Liver (tissue), 8 donors: ENCODE measurements at regions not wholly inside any gene's neighbourhood (a gene's known extent, or its start where the extent isn't known, plus 50 kb on each side); places are given as distances from the start of the nearest gene placed in this dataset.

Source experiments
- DNase-seq: peaks from one replicate; pipeline ENCODE4 v3.0.0-alpha.2; 2017; ENCODE audit warnings: low spot score
- H3K27ac ChIP-seq, 2 donors: one replicate each; pipeline ENCODE4 v1.7.0; 2013; ENCODE audit warnings: inconsistent platforms in 2 of 2, low read length in 2 of 2, control low read depth in 1 of 2, low read depth in 1 of 2, mild to moderate bottlenecking in 1 of 2
- H3K27me3 ChIP-seq, 4 donors: one replicate each; pipeline versions ENCODE4 v1.6.1 to v1.7.0; 2013; ENCODE audit warnings: low read length in 3 of 4, inconsistent platforms in 1 of 4, mild to moderate bottlenecking in 1 of 4, moderate library complexity in 1 of 4; ENCODE audit not compliant: control insufficient read depth in 4 of 4, insufficient read depth in 4 of 4
- H3K36me3 ChIP-seq, 4 donors: one replicate each; pipeline versions ENCODE4 v1.6.1 to v1.7.0; 2013; ENCODE audit warnings: low read length in 3 of 4, mild to moderate bottlenecking in 3 of 4, low read depth in 1 of 4, moderate library complexity in 1 of 4; ENCODE audit not compliant: control insufficient read depth in 4 of 4, insufficient read depth in 3 of 4
- H3K4me1 ChIP-seq, 4 donors: one replicate each; pipeline versions ENCODE4 v1.6.1 to v1.7.0; 2013; ENCODE audit warnings: low read length in 3 of 4, mild to moderate bottlenecking in 3 of 4, moderate library complexity in 1 of 4; ENCODE audit not compliant: control insufficient read depth in 4 of 4, insufficient read depth in 4 of 4
- H3K4me3 ChIP-seq, 3 donors: one replicate each; pipeline versions ENCODE4 v1.6.1 to v1.7.0; 2013; ENCODE audit warnings: low read length in 3 of 3, control low read depth in 1 of 3, low read depth in 1 of 3, mild to moderate bottlenecking in 1 of 3
- H3K9ac ChIP-seq, 2 donors: one replicate each; pipeline ENCODE4 v1.7.0; 2013; ENCODE audit warnings: low read length in 2 of 2, mild to moderate bottlenecking in 2 of 2, moderate library complexity in 2 of 2, control low read depth in 1 of 2, low read depth in 1 of 2
- H3K9me3 ChIP-seq, 4 donors: one replicate each; pipeline versions ENCODE4 v1.6.1 to v1.7.0; 2013; ENCODE audit warnings: low read length in 3 of 4; ENCODE audit not compliant: control insufficient read depth in 4 of 4
- EGR1 ChIP-seq, 2 donors: IDR thresholded peaks; 2 replicates each; pipeline ENCODE4 v1.6.1; 2016 to 2018; ENCODE audit warnings: antibody characterized with exemption in 2 of 2, low read depth in 2 of 2
- FOXA1 ChIP-seq: IDR thresholded peaks from 2 replicates; pipeline ENCODE4 v1.6.1; 2016; ENCODE audit warnings: antibody characterized with exemption
- FOXA2 ChIP-seq: IDR thresholded peaks from 2 replicates; pipeline ENCODE4 v1.6.1; 2016; ENCODE audit warnings: antibody characterized with exemption
- GABPA ChIP-seq, 2 donors: IDR thresholded peaks in 1 of 2; conservative IDR thresholded peaks in 1 of 2; 2 replicates each; pipeline ENCODE4 v1.6.1; 2016; ENCODE audit warnings: antibody characterized with exemption in 2 of 2, mild to moderate bottlenecking in 1 of 2, moderate library complexity in 1 of 2
- HNF4A ChIP-seq, 2 donors: conservative IDR thresholded peaks; 2 replicates each; pipeline ENCODE4 v1.6.1; 2016; ENCODE audit warnings: antibody characterized with exemption in 2 of 2, mild to moderate bottlenecking in 2 of 2
- HNF4G ChIP-seq: IDR thresholded peaks from 2 replicates; pipeline ENCODE4 v1.6.1; 2016; ENCODE audit warnings: antibody characterized with exemption
- JUND ChIP-seq, 2 donors: IDR thresholded peaks; 2 replicates each; pipeline ENCODE4 v1.6.1; 2016; ENCODE audit warnings: antibody characterized with exemption in 2 of 2
- MAX ChIP-seq: IDR thresholded peaks from 2 replicates; pipeline ENCODE4 v1.6.1; 2016; ENCODE audit warnings: antibody characterized with exemption
- NR2F2 ChIP-seq: IDR thresholded peaks from 2 replicates; pipeline ENCODE4 v1.6.1; 2016; ENCODE audit warnings: antibody characterized with exemption
- RAD21 ChIP-seq, 2 donors: IDR thresholded peaks; 2 replicates each; pipeline ENCODE4 v1.6.1; 2016; ENCODE audit warnings: antibody characterized with exemption in 2 of 2, mild to moderate bottlenecking in 2 of 2
- REST ChIP-seq: IDR thresholded peaks from 2 replicates; pipeline ENCODE4 v1.6.1; 2016; ENCODE audit warnings: antibody characterized with exemption, mild to moderate bottlenecking
- SP1 ChIP-seq: IDR thresholded peaks from 2 replicates; pipeline ENCODE4 v1.6.1; 2018; ENCODE audit warnings: antibody characterized with exemption, mild to moderate bottlenecking
- YY1 ChIP-seq: IDR thresholded peaks from 2 replicates; pipeline ENCODE4 v1.6.1; 2016; ENCODE audit warnings: antibody characterized with exemption, mild to moderate bottlenecking
- WGBS: extraction: QIAGEN DNeasy Blood & Tissue Kit; methylation state at CpG from one replicate; pipeline ENCODE4 v1.1.7; 2013; 5-methylcytosine and 5-hydroxymethylcytosine counted together
- TF ChIP-seq, protein P1 (sequence below): IDR thresholded peaks from 2 replicates; pipeline ENCODE4 v1.6.1; 2016; ENCODE audit warnings: antibody characterized with exemption
- TF ChIP-seq, protein P2 (sequence below): fragments of 150-350 bp; IDR thresholded peaks from 2 replicates; pipeline ENCODE4 v1.5.1; 2017; ENCODE audit warnings: improper control_type of control experiment, low read depth, low read length; ENCODE audit not compliant: missing input control
- donor health status: healthy.
- donor health status: healthy.
- donor health status: healthy.
- donor health status: healthy.
- donor health status: healthy.

DNA sequence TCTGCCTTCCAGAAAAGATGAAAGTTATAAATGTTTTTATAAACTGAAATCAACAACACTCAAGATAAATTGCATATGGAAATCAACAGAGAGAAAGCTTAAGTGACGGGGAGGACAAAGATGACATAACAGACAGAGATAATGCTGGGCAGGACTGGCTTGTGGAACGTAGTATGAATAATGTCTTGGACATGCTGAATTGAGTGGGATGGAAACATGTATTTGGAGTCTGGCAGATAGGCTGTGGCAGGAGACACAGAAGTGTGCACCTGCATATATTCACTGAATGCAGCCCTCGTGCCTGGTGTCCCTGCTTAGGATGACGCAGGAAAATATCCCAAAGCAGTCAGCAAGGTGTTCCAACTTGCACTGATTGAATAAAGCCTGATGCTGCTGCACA lies 318.2 kb downstream of the CBLN2 start:
- TF ChIP-seq FOXA1 (no peak), MAX (no peak), RAD21 (IDR thresholded peaks at IDR 0.05) (no peak), REST (no peak), HNF4G (no peak), NR2F2 (no peak), FOXA2 (no peak), HNF4A (conservative IDR thresholded peaks at IDR 0.05) (no peak), JUND (IDR thresholded peaks at IDR 0.05) (no peak), YY1 (no peak), EGR1 (IDR thresholded peaks at IDR 0.05; ENCODE audit: low read depth in 2 of 2) (no peak), GABPA (IDR thresholded peaks at IDR 0.05 in 1 of 2, conservative IDR thresholded peaks at IDR 0.05 in 1 of 2) (no peak)
- TF ChIP-seq, protein P1, sequence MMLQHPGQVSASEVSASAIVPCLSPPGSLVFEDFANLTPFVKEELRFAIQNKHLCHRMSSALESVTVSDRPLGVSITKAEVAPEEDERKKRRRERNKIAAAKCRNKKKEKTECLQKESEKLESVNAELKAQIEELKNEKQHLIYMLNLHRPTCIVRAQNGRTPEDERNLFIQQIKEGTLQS: no peak
- TF ChIP-seq, protein P2, sequence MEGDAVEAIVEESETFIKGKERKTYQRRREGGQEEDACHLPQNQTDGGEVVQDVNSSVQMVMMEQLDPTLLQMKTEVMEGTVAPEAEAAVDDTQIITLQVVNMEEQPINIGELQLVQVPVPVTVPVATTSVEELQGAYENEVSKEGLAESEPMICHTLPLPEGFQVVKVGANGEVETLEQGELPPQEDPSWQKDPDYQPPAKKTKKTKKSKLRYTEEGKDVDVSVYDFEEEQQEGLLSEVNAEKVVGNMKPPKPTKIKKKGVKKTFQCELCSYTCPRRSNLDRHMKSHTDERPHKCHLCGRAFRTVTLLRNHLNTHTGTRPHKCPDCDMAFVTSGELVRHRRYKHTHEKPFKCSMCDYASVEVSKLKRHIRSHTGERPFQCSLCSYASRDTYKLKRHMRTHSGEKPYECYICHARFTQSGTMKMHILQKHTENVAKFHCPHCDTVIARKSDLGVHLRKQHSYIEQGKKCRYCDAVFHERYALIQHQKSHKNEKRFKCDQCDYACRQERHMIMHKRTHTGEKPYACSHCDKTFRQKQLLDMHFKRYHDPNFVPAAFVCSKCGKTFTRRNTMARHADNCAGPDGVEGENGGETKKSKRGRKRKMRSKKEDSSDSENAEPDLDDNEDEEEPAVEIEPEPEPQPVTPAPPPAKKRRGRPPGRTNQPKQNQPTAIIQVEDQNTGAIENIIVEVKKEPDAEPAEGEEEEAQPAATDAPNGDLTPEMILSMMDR: no peak
- Histone ChIP-seq H3K27ac (no peak overlapping the region), H3K9ac (no peak overlapping the region), H3K27me3 (no peaks in the 10 kb centered on the region), H3K36me3 (no peaks in the 10 kb centered on the region), H3K9me3 (no peaks in the 10 kb centered on the region), H3K4me1 (no peaks in the 10 kb centered on the region), H3K4me3 (no peak overlapping the region)
- DNase-seq: no peak
- 69% methylated on average over 4 of the region's 4 CpGs for WGBS

DNA sequence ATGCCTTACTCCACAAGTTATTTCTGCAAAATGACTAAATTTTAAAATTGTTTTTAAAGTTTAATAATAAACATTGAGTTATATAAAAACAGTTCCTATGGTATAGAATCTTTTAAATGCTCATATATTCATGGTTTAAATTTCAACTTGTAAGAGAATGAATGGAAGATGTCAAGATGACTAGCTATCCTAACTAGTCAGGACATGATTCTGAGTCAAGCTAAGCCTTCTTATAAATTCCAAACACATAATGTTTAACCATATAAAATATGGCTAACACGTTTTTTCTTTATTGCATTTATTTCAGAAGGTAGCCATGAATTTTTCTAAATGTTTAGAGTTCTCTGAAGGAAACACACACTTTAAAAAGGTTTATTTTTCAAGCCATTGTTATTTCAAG lies 320.4 kb downstream of the CBLN2 start:
- Histone ChIP-seq H3K27ac (no peak overlapping the region), H3K36me3 (no peaks in the 10 kb centered on the region), H3K4me3 (no peak overlapping the region), H3K9me3 (no peaks in the 10 kb centered on the region), H3K27me3 (no peaks in the 10 kb centered on the region), H3K4me1 (no peaks in the 10 kb centered on the region), H3K9ac (no peak overlapping the region)
- 11% methylated on average over 1 of the region's 1 CpG for WGBS
- DNase-seq: no peak
- no peak for TF ChIP-seq GABPA (IDR thresholded peaks at IDR 0.05 in 1 of 2, conservative IDR thresholded peaks at IDR 0.05 in 1 of 2)
- no peak for TF ChIP-seq SP1
